Testis (tissue), 2 donors: ENCODE measurements at regions not wholly inside any gene's neighbourhood (a gene's known extent, or its start where the extent isn't known, plus 50 kb on each side); places are given as distances from the start of the nearest gene placed in this dataset.

Experiments
- DNase-seq: peaks from one replicate; pipeline ENCODE4 v3.0.0-alpha.2; 2019
- H3K27ac ChIP-seq, 2 donors: fragments of 200-600 bp; sonication (generic); one replicate each; pipeline ENCODE4 v1.5.1; 2019
- H3K27me3 ChIP-seq: fragments of 200-600 bp; sonication (generic); one replicate; pipeline ENCODE4 v1.5.1; 2019
- H3K36me3 ChIP-seq: fragments of 200-600 bp; sonication (generic); one replicate; pipeline ENCODE4 v1.5.1; 2017; ENCODE audit warnings: low read depth; ENCODE audit errors: missing control alignments
- H3K4me1 ChIP-seq: fragments of 200-600 bp; sonication (generic); one replicate; pipeline ENCODE4 v1.5.1; 2019
- H3K4me3 ChIP-seq, 2 donors: fragments of 200-600 bp; sonication (generic); one replicate each; pipeline ENCODE4 v1.5.1; 2017 to 2019
- H3K9me3 ChIP-seq: fragments of 200-600 bp; sonication (generic); one replicate; pipeline ENCODE4 v1.5.1; 2017
- CTCF ChIP-seq, 3 experiments: fragments of 450-650 bp in 2 of 3; fragments of 200-600 bp in 1 of 3; sonication (generic) in 1 of 3; IDR thresholded peaks; one replicate each; pipeline ENCODE4 v1.5.1; 2016 to 2019; ENCODE audit warnings: antibody characterized with exemption in 3 of 3, mild to moderate bottlenecking in 2 of 3, moderate library complexity in 1 of 3
- POLR2A ChIP-seq: fragments of 450-650 bp; IDR thresholded peaks from one replicate; pipeline ENCODE4 v1.6.1; 2017; ENCODE audit warnings: antibody characterized with exemption, mild to moderate bottlenecking, moderate library complexity
- WGBS, 2 donors: methylation state at CpG; one replicate each; pipeline ENCODE4 v1.1.5; 2018; 5-methylcytosine and 5-hydroxymethylcytosine counted together
- intact Hi-C: fragments of 100-400 bp; cut with DNase I; formaldehyde crosslinking; loops from one replicate; pipeline ENCODE4 v1.15.1; 2023; ENCODE audit warnings: low total_unique reads

GRCh38 chr3:159853506-159853864 is 135.2 kb upstream of the IL12A start:
- no peaks in the 10 kb centered on the region for H3K4me1 ChIP-seq
- TF ChIP-seq POLR2A, result no peak
- H3K4me3 ChIP-seq, result no peak overlapping the region
- H3K27ac ChIP-seq, result peak overlapping the region in 1 of 2 donors; percentile 32
- H3K27me3 ChIP-seq, result no peaks in the 10 kb centered on the region
- H3K9me3 ChIP-seq, result no peaks in the 10 kb centered on the region
- DNase-seq, result no peak
- H3K36me3 ChIP-seq, result no peaks in the 10 kb centered on the region
- intact Hi-C loops, result no loop called here

- no peak overlapping the region for H3K4me3 ChIP-seq
- H3K27me3 ChIP-seq, result no peaks in the 10 kb centered on the region
- H3K4me1 ChIP-seq, result no peaks in the 10 kb centered on the region
- no peaks in the 10 kb centered on the region for H3K36me3 ChIP-seq
- H3K9me3 ChIP-seq, result no peaks in the 10 kb centered on the region
- TF ChIP-seq CTCF (IDR thresholded peaks at IDR 0.05), result no peak
- TF ChIP-seq POLR2A, result no peak
- intact Hi-C loops, result no loop called here
- WGBS, 2 donors, result 76 to 78% methylated on average over 8 of the region's 8 CpGs
- no peak overlapping the region for H3K27ac ChIP-seq
- DNase-seq, result no peak
Observed at GRCh38 chr3:159854500-159855124, 134.0 kb upstream of the IL12A start.

GRCh38 chr3:159855599-159856346 is 132.9 kb upstream of the IL12A start:
- intact Hi-C loops, result no loop called here
- TF ChIP-seq CTCF (IDR thresholded peaks at IDR 0.05), result no peak
- no peak for TF ChIP-seq POLR2A
- no peak for DNase-seq
- Histone ChIP-seq H3K36me3 (no peaks in the 10 kb centered on the region), H3K27me3 (no peaks in the 10 kb centered on the region), H3K27ac (no peak overlapping the region), H3K4me1 (no peaks in the 10 kb centered on the region), H3K9me3 (no peaks in the 10 kb centered on the region), H3K4me3 (no peak overlapping the region)
- 71% methylated on average over 5 of the region's 5 CpGs for WGBS, 2 donors

- Histone ChIP-seq H3K36me3 (no peaks in the 10 kb centered on the region), H3K4me3 (no peak overlapping the region), H3K9me3 (no peaks in the 10 kb centered on the region), H3K27me3 (no peaks in the 10 kb centered on the region), H3K27ac (no peak overlapping the region), H3K4me1 (no peaks in the 10 kb centered on the region)
- no peak for DNase-seq
- 75 to 82% methylated on average over 12 to 13 of the region's 13 CpGs for WGBS, 2 donors
- TF ChIP-seq CTCF (IDR thresholded peaks at IDR 0.05) (no peak), POLR2A (no peak)
- intact Hi-C loops, result no loop called here
Observed at GRCh38 chr3:159856590-159857104, 132.0 kb upstream of the IL12A start.

- Histone ChIP-seq H3K9me3 (no peaks in the 10 kb centered on the region), H3K4me1 (no peaks in the 10 kb centered on the region), H3K27ac (no peak overlapping the region), H3K4me3 (no peak overlapping the region), H3K36me3 (no peaks in the 10 kb centered on the region), H3K27me3 (no peaks in the 10 kb centered on the region)
- 67 to 80% methylated on average over 2 of the region's 2 CpGs for WGBS, 2 donors
- no peak for DNase-seq
- intact Hi-C loops, result no loop called here
- TF ChIP-seq POLR2A (no peak), CTCF (IDR thresholded peaks at IDR 0.05) (no peak)
Observed at GRCh38 chr3:159857840-159858239, 130.8 kb upstream of the IL12A start.
